Small intestine (tissue), 7 donors: ENCODE measurements at regions not wholly inside any gene's neighbourhood (a gene's known extent, or its start where the extent isn't known, plus 50 kb on each side); places are given as distances from the start of the nearest gene placed in this dataset.

Experiments
- DNase-seq, 2 donors: peaks; one replicate each; pipeline versions ENCODE4 v3.0.0 to v3.0.0-alpha.2; 2013
- FAIRE-seq: peaks from 2 replicates; lab custom pipeline; 2012; peaks lifted over from hg19 to GRCh38; lab: Jason Lieb, UNC
- H3K27ac ChIP-seq, 3 donors: one replicate each; pipeline ENCODE4 v1.5.1; 2013; ENCODE audit warnings: low read length in 2 of 3, mild to moderate bottlenecking in 2 of 3, control low read depth in 1 of 3, inconsistent platforms in 1 of 3, low read depth in 1 of 3, moderate library complexity in 1 of 3
- H3K27me3 ChIP-seq, 3 donors: one replicate each; pipeline ENCODE4 v1.6.1; 2013; ENCODE audit warnings: low read length in 3 of 3, inconsistent platforms in 1 of 3; ENCODE audit not compliant: control insufficient read depth in 3 of 3, insufficient read depth in 3 of 3
- H3K36me3 ChIP-seq, 3 donors: one replicate each; pipeline ENCODE4 v1.6.1; 2013; ENCODE audit warnings: low read length in 3 of 3, inconsistent platforms in 1 of 3, low read depth in 1 of 3, mild to moderate bottlenecking in 1 of 3, moderate library complexity in 1 of 3; ENCODE audit not compliant: control insufficient read depth in 3 of 3, insufficient read depth in 2 of 3
- H3K4me1 ChIP-seq, 3 donors: one replicate each; pipeline ENCODE4 v1.6.1; 2013; ENCODE audit warnings: low read length in 2 of 3, inconsistent platforms in 1 of 3, low read depth in 1 of 3, mild to moderate bottlenecking in 1 of 3, moderate library complexity in 1 of 3; ENCODE audit not compliant: control insufficient read depth in 3 of 3, insufficient read depth in 2 of 3
- H3K4me3 ChIP-seq, 3 donors: one replicate each; pipeline ENCODE4 v1.5.1; 2013; ENCODE audit warnings: low read length in 3 of 3, control low read depth in 1 of 3, inconsistent platforms in 1 of 3, low read depth in 1 of 3, mild to moderate bottlenecking in 1 of 3, moderate library complexity in 1 of 3
- H3K9me3 ChIP-seq, 2 donors: one replicate each; pipeline ENCODE4 v1.6.1; 2013; ENCODE audit warnings: low read depth in 1 of 2, low read length in 1 of 2; ENCODE audit not compliant: control insufficient read depth in 2 of 2, insufficient read depth in 1 of 2
- WGBS, 3 donors: extraction: QIAGEN DNeasy Blood & Tissue Kit; methylation state at CpG; one replicate each; pipeline ENCODE4 v1.1.7; 2013; 5-methylcytosine and 5-hydroxymethylcytosine counted together
- donor health status: healthy with polysubstance abuse.
- donor health status: control.
- donor health status: control.
- donor health status: Bipolar disorder and iron deficiency.
- donor health status: healthy.

DNA sequence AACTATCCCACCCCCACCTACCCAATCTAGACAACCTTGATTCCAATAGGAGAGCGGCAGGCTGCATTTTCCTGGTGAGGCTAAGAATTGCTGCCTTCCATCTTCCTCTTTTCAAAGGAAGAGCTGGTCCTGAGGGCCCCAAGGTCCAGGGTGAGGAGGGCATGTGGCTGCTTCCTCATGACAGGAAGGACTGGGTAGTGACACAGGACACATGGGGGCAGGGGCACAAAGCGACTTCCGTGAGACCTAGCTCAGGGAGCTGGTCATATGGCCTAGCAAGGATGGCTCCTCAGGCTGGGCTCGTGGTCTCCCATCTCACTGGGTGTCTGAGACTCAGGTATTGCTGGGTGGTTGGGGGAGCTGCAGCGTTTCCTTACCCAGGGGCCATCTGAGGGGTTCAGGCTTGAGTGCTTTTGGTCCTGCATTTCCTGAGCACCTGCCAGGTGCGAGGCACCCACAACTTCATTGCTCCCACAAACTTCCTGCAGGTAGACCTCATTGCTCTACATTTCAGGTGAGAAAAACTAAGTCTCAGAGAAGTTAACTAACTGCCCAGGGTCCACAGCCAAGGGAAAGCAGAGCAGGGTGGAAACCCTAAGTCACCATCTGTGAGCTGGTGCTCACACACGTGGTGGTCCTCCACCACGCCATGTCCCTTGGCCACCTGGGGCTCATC, 160.0 kb upstream of the TLE3 start:
- no peak for FAIRE-seq
- WGBS, 3 donors, result 70 to 87% (median 79%) methylated on average over 8 of the region's 8 CpGs
- no peak overlapping the region for H3K27ac ChIP-seq
- H3K4me3 ChIP-seq, result no peak overlapping the region
- H3K36me3 ChIP-seq, result no peaks in the 10 kb centered on the region
- peaks cover 0 to 8% (median 0%) of the 10 kb centered on the region in 3 donors for H3K27me3 ChIP-seq
- peaks cover 0 to 8% (median 2%) of the 10 kb centered on the region in 3 donors for H3K4me1 ChIP-seq
- no peaks in the 10 kb centered on the region for H3K9me3 ChIP-seq
- no peak for DNase-seq

DNA sequence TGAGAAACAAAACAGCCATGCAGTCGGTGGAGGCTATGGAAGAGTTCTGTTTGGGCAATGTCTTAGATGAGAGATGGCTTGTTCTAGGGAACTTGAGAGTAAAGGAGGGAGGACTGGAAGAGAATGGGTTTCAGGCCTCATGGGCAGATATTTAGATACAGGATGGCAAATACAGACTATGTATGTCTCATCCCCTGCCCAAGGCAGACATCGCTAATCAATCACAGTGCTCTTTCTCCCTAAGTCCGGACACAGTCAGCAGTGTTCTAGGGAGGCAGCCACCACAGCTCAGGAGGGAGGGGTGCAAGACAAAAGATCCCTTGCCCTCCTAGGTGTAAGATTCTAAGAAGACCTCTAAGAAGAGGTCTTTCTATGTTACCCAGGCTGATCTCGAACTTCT, 159.3 kb upstream of the TLE3 start:
- DNase-seq (no peak), FAIRE-seq (no peak)
- peaks cover 0 to 10% (median 0%) of the 10 kb centered on the region in 3 donors for H3K4me1 ChIP-seq
- H3K9me3 ChIP-seq, result no peaks in the 10 kb centered on the region
- 91 to 97% (median 95%) methylated on average over 4 of the region's 4 CpGs for WGBS, 3 donors
- peaks cover 0 to 8% (median 0%) of the 10 kb centered on the region in 3 donors for H3K27me3 ChIP-seq
- H3K36me3 ChIP-seq, result no peaks in the 10 kb centered on the region
- no peak overlapping the region for H3K27ac ChIP-seq
- no peak overlapping the region for H3K4me3 ChIP-seq

DNA sequence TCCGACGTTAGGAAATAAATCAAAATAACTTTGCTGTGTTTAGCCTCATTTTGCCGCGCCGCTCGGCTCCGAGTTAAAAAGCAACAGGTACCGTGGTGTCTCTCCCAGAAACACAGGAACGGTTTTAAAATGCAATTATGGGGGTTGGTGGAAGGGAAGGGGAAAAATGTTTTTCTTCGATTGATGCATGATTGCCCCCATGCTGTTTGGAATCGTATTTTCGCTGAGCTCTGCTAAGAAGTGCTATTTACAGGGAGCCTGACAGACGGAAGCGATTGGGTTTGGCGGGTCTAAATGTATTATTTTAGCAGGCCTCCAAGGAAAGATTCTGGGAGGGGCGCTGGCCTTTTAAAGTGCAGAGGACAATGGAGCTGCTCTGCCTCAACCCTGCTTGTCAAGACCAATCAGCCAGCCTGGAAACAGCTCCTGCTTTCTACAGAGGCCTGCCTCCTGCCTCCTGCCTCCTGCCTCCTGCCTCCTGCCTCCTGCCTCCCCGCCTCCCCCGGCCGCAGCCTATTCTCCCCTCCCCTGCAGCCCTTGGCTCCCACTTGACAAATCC, 156.7 kb upstream of the TLE3 start:
- Histone ChIP-seq H3K36me3 (no peaks in the 10 kb centered on the region), H3K4me1 (peaks cover 0 to 24% (median 7%) of the 10 kb centered on the region in 3 donors), H3K27me3 (peaks cover 0 to 8% (median 0%) of the 10 kb centered on the region in 3 donors), H3K9me3 (no peaks in the 10 kb centered on the region), H3K4me3 (no peak overlapping the region), H3K27ac (no peak overlapping the region)
- WGBS, 3 donors, result 75 to 95% (median 86%) methylated on average over 19 of the region's 19 CpGs
- FAIRE-seq (no peak), DNase-seq (no peak)

DNA sequence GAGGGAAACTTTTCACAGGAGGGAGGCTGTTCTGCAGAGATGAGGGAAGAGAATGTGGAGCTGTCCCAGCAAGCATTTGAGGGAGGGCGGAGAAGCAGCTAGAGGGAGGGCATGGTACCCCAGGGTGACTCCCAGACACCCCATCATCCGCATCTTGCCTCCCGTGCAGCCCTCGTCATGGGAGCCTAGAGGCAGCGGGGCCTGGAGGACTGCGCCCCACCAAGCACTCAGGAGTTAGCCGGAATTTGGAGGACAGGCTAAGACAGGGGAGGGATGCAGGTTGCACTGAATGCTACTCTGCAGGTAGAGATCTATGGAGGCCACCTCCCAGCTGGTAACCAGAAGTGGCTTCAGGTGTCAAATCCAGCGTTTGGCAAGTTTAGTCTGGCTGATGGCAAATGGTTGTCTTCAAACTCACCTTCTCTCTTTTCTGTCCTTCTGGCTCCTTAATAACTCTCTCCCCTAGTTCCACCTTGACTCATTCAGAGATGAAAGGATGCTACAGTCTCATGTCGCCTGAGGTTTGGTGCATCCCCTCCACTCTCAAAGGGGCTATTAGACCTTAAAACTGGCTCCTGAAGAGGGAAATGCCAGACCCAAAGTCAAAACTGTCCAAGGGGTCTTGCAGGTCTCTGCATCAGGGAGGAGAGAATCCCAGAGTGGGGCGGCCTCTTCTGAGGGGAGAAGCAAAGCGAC, 155.9 kb upstream of the TLE3 start:
- no peak for FAIRE-seq
- H3K4me3 ChIP-seq, result no peak overlapping the region
- no peaks in the 10 kb centered on the region for H3K36me3 ChIP-seq
- 90 to 96% (median 93%) methylated on average over 11 of the region's 11 CpGs for WGBS, 3 donors
- peaks cover 0 to 8% (median 0%) of the 10 kb centered on the region in 3 donors for H3K27me3 ChIP-seq
- no peaks in the 10 kb centered on the region for H3K9me3 ChIP-seq
- H3K27ac ChIP-seq, result no peak overlapping the region
- H3K4me1 ChIP-seq, result peaks cover 0 to 22% (median 7%) of the 10 kb centered on the region in 3 donors
- DNase-seq, result no peak

DNA sequence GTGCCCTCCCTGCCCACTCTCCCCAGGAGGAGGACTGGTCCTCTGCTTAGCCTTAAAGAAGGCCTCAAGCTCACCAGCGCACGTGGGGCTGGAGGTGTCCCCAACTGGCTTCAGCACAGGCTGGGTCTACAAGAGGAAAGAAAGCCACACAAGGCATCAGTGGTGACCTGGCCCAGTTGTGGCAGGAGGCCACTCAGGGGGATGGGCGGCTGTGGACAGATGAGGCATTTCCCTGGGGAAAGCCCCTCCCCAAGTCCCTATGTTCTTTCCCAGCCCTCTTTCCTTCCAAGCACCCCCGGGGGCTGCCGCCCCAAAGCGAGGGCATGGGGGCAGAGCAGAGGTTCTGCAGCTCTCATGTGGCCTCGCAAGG, 155.2 kb upstream of the TLE3 start:
- no peak overlapping the region for H3K4me3 ChIP-seq
- WGBS, 3 donors, result 89 to 92% (median 90%) methylated on average over 7 of the region's 7 CpGs
- DNase-seq, result no peak

DNA sequence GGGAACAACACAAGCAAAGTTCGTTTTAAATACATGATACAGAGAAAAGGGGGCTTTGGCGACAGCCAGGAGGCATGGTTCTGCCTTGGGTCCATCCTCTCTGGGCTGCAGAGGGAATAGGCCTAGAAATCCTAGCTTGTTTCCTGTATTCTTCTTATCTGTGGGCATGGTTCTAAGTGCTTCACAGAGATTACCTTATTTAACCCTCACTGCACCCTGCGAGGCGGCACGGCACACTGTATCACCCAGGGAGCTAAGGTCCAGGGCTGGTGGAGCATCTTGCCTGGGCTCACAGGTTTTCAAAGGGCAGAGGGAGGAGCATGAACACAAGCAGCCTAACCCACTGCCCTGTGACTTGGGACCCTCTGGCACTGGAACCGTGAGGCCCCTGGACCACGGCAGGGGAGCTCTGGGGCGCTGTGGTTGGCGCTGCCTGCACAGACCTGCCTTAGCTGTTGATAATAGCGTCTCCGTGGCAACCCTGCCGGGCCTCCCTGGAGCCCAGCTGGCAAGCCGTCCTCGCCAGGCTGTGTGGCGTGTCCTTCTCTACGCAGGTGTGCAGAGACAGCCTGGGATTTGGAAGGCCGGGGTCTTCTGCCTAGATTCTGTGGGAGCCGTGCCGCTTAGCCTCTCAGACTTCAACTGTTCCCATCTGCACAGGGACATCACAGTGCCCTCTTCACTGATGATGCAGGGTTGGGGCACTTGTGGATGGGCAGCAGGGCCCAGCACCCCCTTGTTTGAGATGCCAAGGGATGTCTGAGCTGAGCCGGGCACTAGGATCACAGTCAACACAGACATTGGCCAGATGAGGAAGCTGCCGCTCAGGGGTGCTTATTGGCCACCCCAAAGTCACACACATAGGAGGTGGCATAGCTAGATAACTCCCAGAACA, 154.6 kb upstream of the TLE3 start:
- DNase-seq (peak in 1 of 2 donors; percentile 36), FAIRE-seq (no peak)
- Histone ChIP-seq H3K4me3 (no peak overlapping the region), H3K27me3 (peaks cover 0 to 8% (median 0%) of the 10 kb centered on the region in 3 donors), H3K27ac (no peak overlapping the region), H3K9me3 (no peaks in the 10 kb centered on the region), H3K36me3 (no peaks in the 10 kb centered on the region), H3K4me1 (peaks cover 0 to 24% (median 7%) of the 10 kb centered on the region in 3 donors)
- 23 to 68% (median 43%) methylated on average over 21 of the region's 21 CpGs for WGBS, 3 donors

More for the DNA sequence above, 155.2 kb upstream of the TLE3 start:
- FAIRE-seq, result no peak
- H3K4me1 ChIP-seq, result peaks cover 0 to 24% (median 7%) of the 10 kb centered on the region in 3 donors
- H3K27me3 ChIP-seq, result peaks cover 0 to 8% (median 0%) of the 10 kb centered on the region in 3 donors
- no peaks in the 10 kb centered on the region for H3K9me3 ChIP-seq
- no peaks in the 10 kb centered on the region for H3K36me3 ChIP-seq
- H3K27ac ChIP-seq, result no peak overlapping the region

DNA sequence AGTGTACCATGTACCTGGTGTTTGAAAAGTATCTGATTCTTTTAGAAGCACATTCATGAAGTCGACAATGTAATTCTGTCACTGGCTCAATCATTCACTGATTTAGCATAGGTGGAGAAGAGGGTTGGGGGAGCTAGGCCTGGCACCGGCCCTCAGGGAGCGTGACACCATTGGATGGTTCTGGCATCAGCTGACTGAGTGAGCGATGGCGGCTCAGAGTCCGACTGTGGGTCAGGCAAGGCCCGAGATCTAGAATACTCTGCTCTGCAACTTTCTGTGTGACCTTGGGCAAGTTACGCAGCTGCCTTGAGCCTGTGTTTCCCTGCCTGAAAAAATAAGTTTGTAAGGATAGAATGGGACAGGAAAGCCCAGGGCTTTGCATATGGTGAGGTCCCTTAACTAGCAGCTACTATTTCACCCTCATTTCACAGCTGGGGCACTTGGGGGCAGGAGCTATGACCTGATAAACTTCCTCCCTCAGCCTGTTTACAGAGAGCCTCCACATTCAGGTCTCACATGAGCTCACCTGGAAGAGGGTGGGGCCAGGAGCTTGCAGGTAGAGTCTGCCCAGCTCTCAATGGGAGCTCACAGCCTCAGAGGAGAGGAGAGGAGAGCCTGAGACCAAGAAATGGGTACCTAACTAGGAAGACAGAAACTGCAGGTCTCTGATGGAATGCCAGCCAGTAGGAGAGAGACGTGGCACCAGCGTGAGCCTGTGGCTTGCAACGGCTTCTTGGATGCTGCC, 153.7 kb upstream of the TLE3 start:
- no peak for FAIRE-seq

More for the DNA sequence above, 153.7 kb upstream of the TLE3 start:
- 68 to 84% (median 72%) methylated on average over 11 of the region's 11 CpGs for WGBS, 3 donors
- Histone ChIP-seq H3K4me3 (no peak overlapping the region), H3K27ac (peak overlapping the region in 1 of 3 donors; percentile 38), H3K9me3 (no peaks in the 10 kb centered on the region), H3K4me1 (peaks cover 0 to 24% (median 7%) of the 10 kb centered on the region in 3 donors), H3K36me3 (no peaks in the 10 kb centered on the region), H3K27me3 (peaks cover 0 to 6% (median 0%) of the 10 kb centered on the region in 3 donors)
- DNase-seq, result peak; percentile 37 to 63
